ENCODE measurements at regions not wholly inside any gene's neighbourhood (a gene's known extent, or its start where the extent isn't known, plus 50 kb on each side); places are given as distances from the start of the nearest gene placed in this dataset.
"Not testable (repeated sequence)": the region's sequence is repeated elsewhere in the genome, so short reads cannot be mapped to it uniquely, and the experiment has no call there.

- peak; percentile 19 for DNase-seq (ENCODE audit: low spot score)
Observed at GRCh38 chr7:89771003-89771636, 383.1 kb upstream of the STEAP1 start.

GRCh38 chr7:89772276-89772675 lies 382.0 kb upstream of the STEAP1 start:
- no peak for DNase-seq (ENCODE audit: low spot score)

- no peak for DNase-seq (ENCODE audit: low spot score)
Observed at GRCh38 chr7:89773611-89774010, 380.7 kb upstream of the STEAP1 start.

- no peak for DNase-seq (ENCODE audit: low spot score)
Observed at GRCh38 chr7:89775459-89775858, 378.8 kb upstream of the STEAP1 start.

- DNase-seq (ENCODE audit: low spot score): no peak
Observed at GRCh38 chr7:89776980-89777379, 377.3 kb upstream of the STEAP1 start.

GRCh38 chr7:89777499-89777898 lies 376.8 kb upstream of the STEAP1 start:
- no peak for DNase-seq (ENCODE audit: low spot score)

- no peak for DNase-seq (ENCODE audit: low spot score)
Observed at GRCh38 chr7:89780291-89780690, 374.0 kb upstream of the STEAP1 start.

GRCh38 chr7:89796481-89796880 lies 357.8 kb upstream of the STEAP1 start:
- no peak for DNase-seq (ENCODE audit: low spot score)

GRCh38 chr7:89797965-89798598 lies 356.2 kb upstream of the STEAP1 start:
- no peak for DNase-seq (ENCODE audit: low spot score)

- no peak for DNase-seq (ENCODE audit: low spot score)
Observed at GRCh38 chr7:89798599-89798996, 355.7 kb upstream of the STEAP1 start.

- no peak for DNase-seq (ENCODE audit: low spot score)
Observed at GRCh38 chr7:89800761-89801160, 353.5 kb upstream of the STEAP1 start.

GRCh38 chr7:89809291-89809690 lies 345.0 kb upstream of the STEAP1 start:
- no peak for DNase-seq (ENCODE audit: low spot score)

- DNase-seq (ENCODE audit: low spot score): no peak
Observed at GRCh38 chr7:89813081-89813480, 341.2 kb upstream of the STEAP1 start.

- DNase-seq (ENCODE audit: low spot score): no peak
Observed at GRCh38 chr7:89826121-89826520, 328.1 kb upstream of the STEAP1 start.

GRCh38 chr7:89826557-89826956 lies 327.7 kb upstream of the STEAP1 start:
- peak; percentile 15 for DNase-seq (ENCODE audit: low spot score)

GRCh38 chr7:89837515-89837914 lies 316.8 kb upstream of the STEAP1 start:
- DNase-seq (ENCODE audit: low spot score): no peak

- DNase-seq (ENCODE audit: low spot score): peak; percentile 39
Observed at GRCh38 chr7:89839329-89839728, 314.9 kb upstream of the STEAP1 start.

- no peak for DNase-seq (ENCODE audit: low spot score)
Observed at GRCh38 chr7:89845952-89846351, 308.3 kb upstream of the STEAP1 start.

GRCh38 chr7:89849052-89849451 lies 305.2 kb upstream of the STEAP1 start:
- no peak for DNase-seq (ENCODE audit: low spot score)

- not testable (repeated sequence) for DNase-seq (ENCODE audit: low spot score)
Observed at GRCh38 chr7:89857053-89857452, 297.2 kb upstream of the STEAP1 start.

GRCh38 chr7:89857767-89858166 lies 296.5 kb upstream of the STEAP1 start:
- no peak for DNase-seq (ENCODE audit: low spot score)

GRCh38 chr7:89887489-89887888 lies 266.8 kb upstream of the STEAP1 start:
- no peak for DNase-seq (ENCODE audit: low spot score)

GRCh38 chr7:89908736-89909135 lies 245.5 kb upstream of the STEAP1 start:
- no peak for DNase-seq (ENCODE audit: low spot score)

- DNase-seq (ENCODE audit: low spot score): no peak
Observed at GRCh38 chr7:89914711-89915110, 239.6 kb upstream of the STEAP1 start.
